HCT116 (cell line): ENCODE measurements at regions not wholly inside any gene's neighbourhood (a gene's known extent, or its start where the extent isn't known, plus 50 kb on each side); places are given as distances from the start of the nearest gene placed in this dataset.

Experiments
- ATAC-seq: fragments of 200-7000 bp; cut with Tn5 transposase; 2 replicates; pipeline ENCODE4 v1.9.1; 2020; ENCODE audit warnings: mild to moderate bottlenecking, moderate library complexity
- BruUV-seq: library from RNA; stranded (reverse); fragments of 400-500 nt; replicated peaks from 2 replicates; lab custom pipeline; 2021; lab: Mats Ljungman, UMichigan
- CTCF ChIA-PET: fragments of 300-600 bp; sonication (Branson Sonifier 250); formaldehyde crosslinking; loops from one replicate; lab custom pipeline; 2021; ENCODE audit warnings: antibody characterized with exemption; lab: Charles Lee
- POLR2A ChIA-PET: fragments of 300-600, 350-600 bp; sonication (Branson Sonifier 250); formaldehyde crosslinking; loops from one replicate; lab custom pipeline; 2021; ENCODE audit warnings: antibody characterized with exemption; lab: Charles Lee
- RAD21 ChIA-PET, 2 experiments: fragments of 300-600 bp; sonication (Branson Sonifier 250); formaldehyde crosslinking; loops; one replicate each; lab custom pipeline; 2023; ENCODE audit warnings: low total read pairs in 2 of 2; ENCODE audit not compliant: uncharacterized antibody in 2 of 2, unreplicated experiment in 2 of 2, low non-redundant PET in 1 of 2; lab: Charles Lee
- DNase-seq: peaks from one replicate; pipeline ENCODE4 v3.0.0-alpha.2; 2010; ENCODE audit warnings: low read depth, low spot score
- H2AFZ ChIP-seq: fragments of 200-600 bp; shearing (Covaris generic), sonication (generic); 2 replicates; pipeline ENCODE4 v1.6.1; 2017; ENCODE audit warnings: low read depth, mixed run types, mixed read lengths, antibody characterized with exemption, low read length; ENCODE audit not compliant: poor library complexity, severe bottlenecking
- H3K27ac ChIP-seq: 2 replicates; pipeline ENCODE4 v1.5.1; 2012; ENCODE audit warnings: low read depth, low read length
- H3K27me3 ChIP-seq: fragments of 200-600 bp; sonication (generic); 2 replicates; pipeline ENCODE4 v1.6.1; 2016; ENCODE audit warnings: mixed run types, low read length, mixed read lengths; ENCODE audit not compliant: insufficient read depth
- H3K36me3 ChIP-seq, 2 experiments: fragments of 200-500 bp in 1 of 2; fragments of 200-600 bp in 1 of 2; sonication (Bioruptor generic) in 1 of 2; sonication (generic) in 1 of 2; 2 replicates each; pipeline versions ENCODE4 v1.5.1 to v1.6.1; 2014 to 2016; ENCODE audit warnings: low read length in 2 of 2, inconsistent platforms in 1 of 2, mixed read lengths in 1 of 2, mixed run types in 1 of 2; ENCODE audit not compliant: insufficient read depth in 2 of 2, control insufficient read depth in 1 of 2
- H3K4me1 ChIP-seq, 2 experiments: fragments of 200-600 bp in 1 of 2; sonication (generic) in 1 of 2; 2 replicates each; pipeline versions ENCODE4 v1.5.1 to v1.6.1; 2012 to 2017; ENCODE audit warnings: low read length in 2 of 2, inconsistent platforms in 1 of 2, mild to moderate bottlenecking in 1 of 2, mixed read lengths in 1 of 2, mixed run types in 1 of 2, moderate library complexity in 1 of 2; ENCODE audit not compliant: insufficient read depth in 2 of 2, control insufficient read depth in 1 of 2
- H3K4me2 ChIP-seq: fragments of 200-600 bp; sonication (generic); 2 replicates; pipeline ENCODE4 v1.6.1; 2017; ENCODE audit warnings: mixed run types, low read length, mixed read lengths
- H3K4me3 ChIP-seq, 2 experiments: fragments of 200-600 bp in 1 of 2; sonication (generic) in 1 of 2; replicated peaks in 1 of 2; 2 replicates each; pipeline ENCODE4 v1.5.1; 2011 to 2016; ENCODE audit warnings: low read length in 2 of 2, control low read depth in 1 of 2, low read depth in 1 of 2, mild to moderate bottlenecking in 1 of 2, mixed read lengths in 1 of 2, mixed run types in 1 of 2
- H3K79me2 ChIP-seq: fragments of 200-600 bp; sonication (generic); 2 replicates; pipeline ENCODE4 v1.6.1; 2017; ENCODE audit warnings: mild to moderate bottlenecking, mixed run types, low read length, moderate library complexity, mixed read lengths; ENCODE audit not compliant: insufficient read depth
- H3K9ac ChIP-seq: fragments of 200-600 bp; sonication (generic); 2 replicates; pipeline ENCODE4 v1.6.1; 2016; ENCODE audit warnings: low read length, mixed read lengths
- H3K9me2 ChIP-seq: fragments of 200-600 bp; sonication (generic), shearing (Covaris generic); 2 replicates; pipeline ENCODE4 v1.6.1; 2017; ENCODE audit warnings: mixed run types, mild to moderate bottlenecking, moderate library complexity; ENCODE audit not compliant: insufficient read depth
- H3K9me3 ChIP-seq, 2 experiments: fragments of 200-500 bp in 1 of 2; fragments of 200-600 bp in 1 of 2; sonication (Bioruptor generic) in 1 of 2; sonication (generic) in 1 of 2; 2 replicates each; pipeline ENCODE4 v1.6.1; 2014 to 2017; ENCODE audit warnings: low read length in 2 of 2, mixed read lengths in 2 of 2, inconsistent platforms in 1 of 2, low read depth in 1 of 2, mild to moderate bottlenecking in 1 of 2, mixed run types in 1 of 2, moderate library complexity in 1 of 2; ENCODE audit not compliant: control insufficient read depth in 1 of 2, insufficient read depth in 1 of 2
- H4K20me1 ChIP-seq: fragments of 200-600 bp; sonication (generic), shearing (Covaris generic); 2 replicates; pipeline ENCODE4 v1.6.1; 2017; ENCODE audit warnings: mixed run types, mild to moderate bottlenecking, moderate library complexity; ENCODE audit not compliant: insufficient read depth
- CBX3 ChIP-seq: IDR thresholded peaks from 2 replicates; pipeline ENCODE4 v1.6.1; 2012; ENCODE audit warnings: low read depth
- CEBPB ChIP-seq: IDR thresholded peaks from 2 replicates; pipeline ENCODE4 v1.6.1; 2012; ENCODE audit warnings: low read depth
- EGR1 ChIP-seq: IDR thresholded peaks from 2 replicates; pipeline ENCODE4 v1.6.1; 2012; ENCODE audit warnings: low read depth
- ELF1 ChIP-seq: IDR thresholded peaks from 2 replicates; pipeline ENCODE4 v1.6.1; 2012; ENCODE audit warnings: low read depth, borderline replicate concordance
- EZH2 ChIP-seq: fragments of 200-600 bp; sonication (generic); IDR thresholded peaks from 2 replicates; pipeline ENCODE4 v1.6.1; 2017; ENCODE audit warnings: antibody characterized with exemption, mixed run types
- EZH2phosphoT487 ChIP-seq: fragments of 200-600 bp; IDR thresholded peaks from 2 replicates; pipeline ENCODE4 v1.6.1; 2018; ENCODE audit warnings: antibody characterized with exemption, borderline replicate concordance
- FOSL1 ChIP-seq: IDR thresholded peaks from 2 replicates; pipeline ENCODE4 v1.6.1; 2012; ENCODE audit warnings: low read depth
- JUND ChIP-seq: IDR thresholded peaks from 2 replicates; pipeline ENCODE4 v1.6.1; 2012
- POLR2A ChIP-seq: IDR thresholded peaks from 2 replicates; pipeline ENCODE4 v1.7.0; 2011; ENCODE audit warnings: borderline replicate concordance; ENCODE audit not compliant: insufficient read depth, insufficient read length; ENCODE audit errors: extremely low read depth
- POLR2AphosphoS5 ChIP-seq: IDR thresholded peaks from 2 replicates; pipeline ENCODE4 v1.6.1; 2011; ENCODE audit warnings: mild to moderate bottlenecking, low read depth, low read length, moderate library complexity
- RAD21 ChIP-seq: IDR thresholded peaks from 2 replicates; pipeline ENCODE4 v1.6.1; 2012; ENCODE audit warnings: low read depth, mild to moderate bottlenecking
- SIN3A ChIP-seq: IDR thresholded peaks from 2 replicates; pipeline ENCODE4 v1.6.1; 2012; ENCODE audit warnings: low read depth
- SP1 ChIP-seq: IDR thresholded peaks from 2 replicates; pipeline ENCODE4 v1.6.1; 2012; ENCODE audit warnings: low read depth
- SRF ChIP-seq: IDR thresholded peaks from 2 replicates; pipeline ENCODE4 v1.6.1; 2012; ENCODE audit warnings: low read depth
- TCF7L2 ChIP-seq: IDR thresholded peaks from 2 replicates; pipeline ENCODE4 v1.7.0; 2011; ENCODE audit warnings: borderline replicate concordance, inconsistent platforms; ENCODE audit not compliant: insufficient read depth, insufficient read length; ENCODE audit errors: extremely low read depth
- YY1 ChIP-seq: IDR thresholded peaks from 2 replicates; pipeline ENCODE4 v1.6.1; 2011; ENCODE audit warnings: low read length, low read depth, moderate library complexity, mild to moderate bottlenecking; ENCODE audit not compliant: insufficient replicate concordance; ENCODE audit errors: extremely low read depth
- ZFX ChIP-seq: fragments of 450-650 bp; IDR thresholded peaks from 2 replicates; pipeline ENCODE4 v1.6.1; 2017
- ZNF274 ChIP-seq: fragments of 200-500 bp; sonication (Bioruptor generic); IDR thresholded peaks from 2 replicates; pipeline ENCODE4 v1.6.1; 2014; ENCODE audit warnings: mild to moderate bottlenecking, low read depth, low read length, inconsistent platforms
- intact Hi-C: fragments of 100-400 bp; cut with micrococcal nuclease; formaldehyde crosslinking; loops from 2 replicates; pipeline ENCODE4 v1.10.0; 2022
- TF ChIP-seq, protein P1 (sequence below): IDR thresholded peaks from 2 replicates; pipeline ENCODE4 v1.6.1; 2011; ENCODE audit warnings: mild to moderate bottlenecking, low read length, moderate library complexity; ENCODE audit not compliant: insufficient replicate concordance; ENCODE audit errors: extremely low read depth
- TF ChIP-seq, protein P2 (sequence below): IDR thresholded peaks from 2 replicates; pipeline ENCODE4 v1.6.1; 2012
- TF ChIP-seq, protein P3 (sequence below), 3 experiments: fragments of 200-600 bp in 1 of 3; sonication (generic) in 1 of 3; IDR thresholded peaks in 2 of 3; conservative IDR thresholded peaks in 1 of 3; 2 replicates each; pipeline ENCODE4 v1.5.1; 2012 to 2017; ENCODE audit warnings: low read depth in 2 of 3, low read length in 2 of 3, antibody characterized with exemption in 1 of 3, borderline replicate concordance in 1 of 3, control low read depth in 1 of 3, mild to moderate bottlenecking in 1 of 3, mixed read lengths in 1 of 3, mixed run types in 1 of 3, moderate library complexity in 1 of 3; ENCODE audit not compliant: insufficient read depth in 1 of 3
- TF ChIP-seq, protein P4 (sequence below): IDR thresholded peaks from 2 replicates; pipeline ENCODE4 v1.6.1; 2012

DNA sequence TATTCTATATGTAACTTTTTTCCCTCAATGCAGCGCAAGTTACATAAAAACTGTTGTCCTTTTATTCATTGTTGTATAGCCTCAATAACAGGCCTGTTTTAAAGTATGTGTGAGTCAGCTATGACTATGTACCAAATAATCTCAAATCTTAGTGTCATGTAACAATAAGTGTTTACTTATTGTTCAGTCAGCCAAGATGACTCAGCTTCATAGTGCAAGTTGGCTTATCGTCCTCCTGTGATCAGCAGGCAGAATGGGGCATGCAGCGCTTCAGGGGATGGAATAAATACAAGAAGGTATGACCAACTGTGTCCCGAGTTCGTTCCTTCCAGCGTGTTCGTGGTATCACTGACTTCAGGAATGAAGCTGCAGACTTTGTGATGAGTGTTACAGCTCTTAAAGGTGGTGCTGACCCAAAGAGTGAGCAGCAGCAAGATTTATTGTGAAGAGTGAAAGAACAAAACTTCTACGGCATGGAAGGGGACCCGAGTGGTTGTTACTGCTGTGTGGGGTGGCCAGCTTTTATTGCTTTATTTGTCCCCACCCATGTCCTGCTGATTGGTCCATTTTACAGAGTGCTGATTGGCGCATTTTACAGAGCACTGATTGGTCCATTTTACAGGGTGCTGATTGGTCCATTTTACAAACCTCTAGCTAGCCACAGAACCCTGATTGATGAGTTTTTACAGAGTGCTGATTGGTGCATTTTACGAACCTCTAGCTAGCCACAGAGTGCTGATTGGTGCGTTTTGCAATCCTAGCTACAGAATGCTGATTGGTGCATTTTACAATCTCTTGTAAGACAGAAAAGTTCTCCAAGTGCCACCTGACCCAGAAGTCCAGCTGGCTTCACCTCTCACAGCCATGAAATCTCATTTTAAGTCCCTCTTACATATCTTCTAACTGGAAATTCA lies 1016.0 kb downstream of the MCTP2 start:
- peak overlapping the region; percentile 32; the same call in 1 of the 2 replicates for H3K9ac ChIP-seq
- no peaks in the 10 kb centered on the region for H4K20me1 ChIP-seq
- peak overlapping the region; percentile 73 for H3K4me2 ChIP-seq
- peak; percentile 92 for DNase-seq
- peak overlapping the region; percentile 90 for H2AFZ ChIP-seq
- H3K27me3 ChIP-seq: no peaks in the 10 kb centered on the region
- ChIA-PET RAD21 (interaction anchor here in 1 of 2 experiments (1.0 kb wide), 1 partner anchor 12 kb away, joined by 4 read pairs; no protein-coding TSS in a partner anchor), CTCF (no interaction called here), POLR2A (no interaction called here)
- no TSS peak for BruUV-seq
- H3K36me3 ChIP-seq: no peaks in the 10 kb centered on the region
- no peaks in the 10 kb centered on the region for H3K79me2 ChIP-seq
- peak; percentile 95 for ATAC-seq
- peak overlapping the region; percentile 43 for H3K27ac ChIP-seq
- intact Hi-C loops: no loop called here
- peaks cover 7 to 25% of the 10 kb centered on the region in 2 experiments for H3K4me1 ChIP-seq
- H3K9me3 ChIP-seq: no peaks in the 10 kb centered on the region; a peak in 1 of 4 replicates
- peak overlapping the region in 1 of 2 experiments; percentile 44; a peak in 2 of 4 replicates for H3K4me3 ChIP-seq
- no peaks in the 10 kb centered on the region for H3K9me2 ChIP-seq
- TF ChIP-seq FOSL1 (peak; percentile 99), ELF1 (no peak), CEBPB (peak; percentile 76), POLR2A (no peak), JUND (peak; percentile 99), SIN3A (peak; percentile 74), EZH2phosphoT487 (no peak), RAD21 (peak; percentile 11; the same call in 1 of the 2 replicates), EZH2 (no peak), SRF (peak; percentile 75; the same call in 1 of the 2 replicates), TCF7L2 (peak; percentile 50), POLR2AphosphoS5 (peak; percentile 44; the same call in 1 of the 2 replicates), ZFX (no peak), SP1 (peak; percentile 92), YY1 (no peak), ZNF274 (no peak), CBX3 (peak; percentile 98), EGR1 (0 out of 2 replicates have a peak, but pooled peaks have one; percentile 32)
- TF ChIP-seq, protein P1, sequence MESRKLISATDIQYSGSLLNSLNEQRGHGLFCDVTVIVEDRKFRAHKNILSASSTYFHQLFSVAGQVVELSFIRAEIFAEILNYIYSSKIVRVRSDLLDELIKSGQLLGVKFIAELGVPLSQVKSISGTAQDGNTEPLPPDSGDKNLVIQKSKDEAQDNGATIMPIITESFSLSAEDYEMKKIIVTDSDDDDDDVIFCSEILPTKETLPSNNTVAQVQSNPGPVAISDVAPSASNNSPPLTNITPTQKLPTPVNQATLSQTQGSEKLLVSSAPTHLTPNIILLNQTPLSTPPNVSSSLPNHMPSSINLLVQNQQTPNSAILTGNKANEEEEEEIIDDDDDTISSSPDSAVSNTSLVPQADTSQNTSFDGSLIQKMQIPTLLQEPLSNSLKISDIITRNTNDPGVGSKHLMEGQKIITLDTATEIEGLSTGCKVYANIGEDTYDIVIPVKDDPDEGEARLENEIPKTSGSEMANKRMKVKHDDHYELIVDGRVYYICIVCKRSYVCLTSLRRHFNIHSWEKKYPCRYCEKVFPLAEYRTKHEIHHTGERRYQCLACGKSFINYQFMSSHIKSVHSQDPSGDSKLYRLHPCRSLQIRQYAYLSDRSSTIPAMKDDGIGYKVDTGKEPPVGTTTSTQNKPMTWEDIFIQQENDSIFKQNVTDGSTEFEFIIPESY: no peak
- TF ChIP-seq, protein P2, sequence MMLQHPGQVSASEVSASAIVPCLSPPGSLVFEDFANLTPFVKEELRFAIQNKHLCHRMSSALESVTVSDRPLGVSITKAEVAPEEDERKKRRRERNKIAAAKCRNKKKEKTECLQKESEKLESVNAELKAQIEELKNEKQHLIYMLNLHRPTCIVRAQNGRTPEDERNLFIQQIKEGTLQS: peak; percentile 11; the same call in 1 of the 2 replicates
- TF ChIP-seq, protein P3, sequence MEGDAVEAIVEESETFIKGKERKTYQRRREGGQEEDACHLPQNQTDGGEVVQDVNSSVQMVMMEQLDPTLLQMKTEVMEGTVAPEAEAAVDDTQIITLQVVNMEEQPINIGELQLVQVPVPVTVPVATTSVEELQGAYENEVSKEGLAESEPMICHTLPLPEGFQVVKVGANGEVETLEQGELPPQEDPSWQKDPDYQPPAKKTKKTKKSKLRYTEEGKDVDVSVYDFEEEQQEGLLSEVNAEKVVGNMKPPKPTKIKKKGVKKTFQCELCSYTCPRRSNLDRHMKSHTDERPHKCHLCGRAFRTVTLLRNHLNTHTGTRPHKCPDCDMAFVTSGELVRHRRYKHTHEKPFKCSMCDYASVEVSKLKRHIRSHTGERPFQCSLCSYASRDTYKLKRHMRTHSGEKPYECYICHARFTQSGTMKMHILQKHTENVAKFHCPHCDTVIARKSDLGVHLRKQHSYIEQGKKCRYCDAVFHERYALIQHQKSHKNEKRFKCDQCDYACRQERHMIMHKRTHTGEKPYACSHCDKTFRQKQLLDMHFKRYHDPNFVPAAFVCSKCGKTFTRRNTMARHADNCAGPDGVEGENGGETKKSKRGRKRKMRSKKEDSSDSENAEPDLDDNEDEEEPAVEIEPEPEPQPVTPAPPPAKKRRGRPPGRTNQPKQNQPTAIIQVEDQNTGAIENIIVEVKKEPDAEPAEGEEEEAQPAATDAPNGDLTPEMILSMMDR (IDR thresholded peaks at IDR 0.05 in 2 of 3, conservative IDR thresholded peaks at IDR 0.05 in 1 of 3; ENCODE audit: borderline replicate concordance in 1 of 3, insufficient read depth in 1 of 3, low read depth in 2 of 3, low read length in 2 of 3): no peak
- TF ChIP-seq, protein P4, sequence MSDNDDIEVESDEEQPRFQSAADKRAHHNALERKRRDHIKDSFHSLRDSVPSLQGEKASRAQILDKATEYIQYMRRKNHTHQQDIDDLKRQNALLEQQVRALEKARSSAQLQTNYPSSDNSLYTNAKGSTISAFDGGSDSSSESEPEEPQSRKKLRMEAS: peak; percentile 73
